WTC11 (cell line): ENCODE measurements at regions not wholly inside any gene's neighbourhood (a gene's known extent, or its start where the extent isn't known, plus 50 kb on each side); places are given as distances from the start of the nearest gene placed in this dataset.

ENCODE experiments used
- ATAC-seq: fragments of 200-7000 bp; cut with Tn5 transposase; 2 replicates; pipeline ENCODE4 v1.10.0; 2021; ENCODE audit warnings: mild to moderate bottlenecking, moderate library complexity
- CTCF ChIA-PET: fragments of 300-600 bp; sonication (Branson Sonifier 250); formaldehyde crosslinking; loops from one replicate; lab custom pipeline; 2021; ENCODE audit warnings: antibody characterized with exemption; lab: Charles Lee
- POLR2A ChIA-PET: fragments of 350-600 bp; sonication (Branson Sonifier 250); formaldehyde crosslinking; loops from one replicate; lab custom pipeline; 2021; ENCODE audit warnings: antibody characterized with exemption; lab: Charles Lee
- DNase-seq: peaks from one replicate; pipeline ENCODE4 v3.0.0; 2021; ENCODE audit warnings: low spot score
- H3K27ac Mint-ChIP-seq: 2 replicates; pipeline ENCODE4 v1.8.0; 2021; ENCODE audit warnings: mixed read lengths
- H3K27me3 Mint-ChIP-seq: 2 replicates; pipeline ENCODE4 v1.8.0; 2021; ENCODE audit warnings: low read depth, mild to moderate bottlenecking, moderate library complexity, mixed read lengths
- H3K36me3 Mint-ChIP-seq: 2 replicates; pipeline ENCODE4 v1.8.0; 2021; ENCODE audit warnings: mixed read lengths
- H3K4me1 Mint-ChIP-seq: 2 replicates; pipeline ENCODE4 v1.8.0; 2022; ENCODE audit warnings: mixed read lengths
- H3K4me3 Mint-ChIP-seq: 2 replicates; pipeline ENCODE4 v1.8.0; 2021; ENCODE audit warnings: mild to moderate bottlenecking, moderate library complexity, mixed read lengths
- H3K9me3 Mint-ChIP-seq: 2 replicates; pipeline ENCODE4 v1.8.0; 2021; ENCODE audit warnings: mixed read lengths
- CREM ChIP-seq: sonication (generic); formaldehyde crosslinking; IDR thresholded peaks from 2 replicates; pipeline ENCODE4 v1.8.1; 2022; ENCODE audit warnings: mild to moderate bottlenecking, missing genetic modification reagents, moderate library complexity
- ELF4 ChIP-seq: sonication (generic); formaldehyde crosslinking; IDR thresholded peaks from 2 replicates; pipeline ENCODE4 v1.8.1; 2022; ENCODE audit warnings: low read depth, mild to moderate bottlenecking, moderate library complexity, missing genetic modification reagents
- EMX1 ChIP-seq: fragments of 250-450 bp; sonication (Bioruptor Pico); IDR thresholded peaks from 2 replicates; pipeline ENCODE4 v1.8.0; 2021; ENCODE audit warnings: mild to moderate bottlenecking
- ESRRA ChIP-seq: sonication (generic); formaldehyde crosslinking; IDR thresholded peaks from 2 replicates; pipeline ENCODE4 v1.8.1; 2022; ENCODE audit warnings: mild to moderate bottlenecking, missing genetic modification reagents, borderline replicate concordance
- HMGA2 ChIP-seq: fragments of 250-450 bp; sonication (Bioruptor Pico); IDR thresholded peaks from 2 replicates; pipeline ENCODE4 v1.4.0; 2021; ENCODE audit warnings: mild to moderate bottlenecking, moderate library complexity
- MXD4 ChIP-seq: fragments of 250-450 bp; sonication (Bioruptor Pico); IDR thresholded peaks from 2 replicates; pipeline ENCODE4 v1.8.0; 2021; ENCODE audit warnings: mild to moderate bottlenecking, moderate library complexity, borderline replicate concordance
- NFYB ChIP-seq: sonication (generic); formaldehyde crosslinking; conservative IDR thresholded peaks from 2 replicates; pipeline ENCODE4 v1.8.0; 2022; ENCODE audit warnings: low read depth, missing genetic modification reagents
- NR1H2 ChIP-seq: sonication (generic); formaldehyde crosslinking; IDR thresholded peaks from 2 replicates; pipeline ENCODE4 v1.9.0; 2021; ENCODE audit warnings: mild to moderate bottlenecking, moderate library complexity, missing genetic modification reagents
- NR3C1 ChIP-seq: sonication (generic); formaldehyde crosslinking; conservative IDR thresholded peaks from 2 replicates; pipeline ENCODE4 v1.8.1; 2023; ENCODE audit warnings: low read depth, mild to moderate bottlenecking, missing genetic modification reagents
- ZNF416 ChIP-seq: fragments of 250-450 bp; sonication (Bioruptor Pico); IDR thresholded peaks from 2 replicates; pipeline ENCODE4 v1.9.0; 2021; ENCODE audit warnings: mild to moderate bottlenecking, inconsistent platforms
- TF ChIP-seq, protein P1 (sequence below): sonication (generic); formaldehyde crosslinking; IDR thresholded peaks from 2 replicates; pipeline ENCODE4 v1.8.1; 2022; ENCODE audit warnings: low read depth, mild to moderate bottlenecking, moderate library complexity, missing genetic modification reagents, borderline replicate concordance
- TF ChIP-seq, protein P2 (sequence below): sonication (generic); formaldehyde crosslinking; IDR thresholded peaks from 2 replicates; pipeline ENCODE4 v1.8.1; 2022; ENCODE audit warnings: mild to moderate bottlenecking, missing genetic modification reagents, moderate library complexity, borderline replicate concordance
- TF ChIP-seq, protein P3 (sequence below): fragments of 250-450 bp; sonication (Bioruptor Pico); IDR thresholded peaks from 2 replicates; pipeline ENCODE4 v1.9.0; 2021; ENCODE audit warnings: moderate library complexity, mild to moderate bottlenecking, inconsistent platforms, borderline replicate concordance
- TF ChIP-seq, protein P4 (sequence below): fragments of 250-450 bp; sonication (Bioruptor Pico); IDR thresholded peaks from 2 replicates; pipeline ENCODE4 v1.9.0; 2021; ENCODE audit warnings: mild to moderate bottlenecking
- TF ChIP-seq, protein P5 (sequence below): sonication (generic); formaldehyde crosslinking; IDR thresholded peaks from 2 replicates; pipeline ENCODE4 v1.8.1; 2023; ENCODE audit warnings: mild to moderate bottlenecking, missing genetic modification reagents
- TF ChIP-seq, protein P6 (sequence below): sonication (generic); formaldehyde crosslinking; IDR thresholded peaks from 2 replicates; pipeline ENCODE4 v1.8.0; 2022; ENCODE audit warnings: mild to moderate bottlenecking, missing genetic modification reagents
- TF ChIP-seq, protein P7 (sequence below): sonication (generic); formaldehyde crosslinking; conservative IDR thresholded peaks from 2 replicates; pipeline ENCODE4 v1.8.1; 2023; ENCODE audit warnings: mild to moderate bottlenecking, low read depth, missing genetic modification reagents, moderate library complexity
- TF ChIP-seq, protein P8 (sequence below): sonication (generic); formaldehyde crosslinking; IDR thresholded peaks from 2 replicates; pipeline ENCODE4 v1.8.1; 2022; ENCODE audit warnings: low read depth, missing genetic modification reagents, borderline replicate concordance

DNA sequence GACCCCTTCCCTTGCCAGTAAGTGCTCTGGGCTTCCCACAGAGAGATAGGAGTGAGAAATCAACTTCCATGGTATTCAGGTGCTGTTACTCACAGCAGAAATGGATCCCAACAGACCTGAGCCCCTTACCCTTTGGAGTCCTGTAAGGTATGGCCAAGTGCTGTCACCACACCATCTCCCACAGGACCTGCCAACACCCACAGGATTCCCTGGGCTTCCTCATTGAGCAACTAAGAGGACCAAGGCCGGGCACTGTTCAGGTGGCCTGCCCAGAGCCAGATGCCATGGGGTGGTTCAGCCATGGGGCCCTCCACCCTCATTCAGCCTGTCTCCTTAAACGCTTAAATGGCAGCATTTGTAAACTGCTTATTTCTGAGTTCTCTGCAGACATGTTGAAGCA lies 166.2 kb downstream of the TRIM43 start (continued):
- TF ChIP-seq, protein P1, sequence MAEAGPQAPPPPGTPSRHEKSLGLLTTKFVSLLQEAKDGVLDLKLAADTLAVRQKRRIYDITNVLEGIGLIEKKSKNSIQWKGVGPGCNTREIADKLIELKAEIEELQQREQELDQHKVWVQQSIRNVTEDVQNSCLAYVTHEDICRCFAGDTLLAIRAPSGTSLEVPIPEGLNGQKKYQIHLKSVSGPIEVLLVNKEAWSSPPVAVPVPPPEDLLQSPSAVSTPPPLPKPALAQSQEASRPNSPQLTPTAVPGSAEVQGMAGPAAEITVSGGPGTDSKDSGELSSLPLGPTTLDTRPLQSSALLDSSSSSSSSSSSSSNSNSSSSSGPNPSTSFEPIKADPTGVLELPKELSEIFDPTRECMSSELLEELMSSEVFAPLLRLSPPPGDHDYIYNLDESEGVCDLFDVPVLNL, result no peak
- TF ChIP-seq, protein P2, sequence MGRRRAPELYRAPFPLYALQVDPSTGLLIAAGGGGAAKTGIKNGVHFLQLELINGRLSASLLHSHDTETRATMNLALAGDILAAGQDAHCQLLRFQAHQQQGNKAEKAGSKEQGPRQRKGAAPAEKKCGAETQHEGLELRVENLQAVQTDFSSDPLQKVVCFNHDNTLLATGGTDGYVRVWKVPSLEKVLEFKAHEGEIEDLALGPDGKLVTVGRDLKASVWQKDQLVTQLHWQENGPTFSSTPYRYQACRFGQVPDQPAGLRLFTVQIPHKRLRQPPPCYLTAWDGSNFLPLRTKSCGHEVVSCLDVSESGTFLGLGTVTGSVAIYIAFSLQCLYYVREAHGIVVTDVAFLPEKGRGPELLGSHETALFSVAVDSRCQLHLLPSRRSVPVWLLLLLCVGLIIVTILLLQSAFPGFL (CRISPR knock-in tag), result no peak
- no peak for TF ChIP-seq ESRRA (CRISPR knock-in tag)
- TF ChIP-seq, protein P3, sequence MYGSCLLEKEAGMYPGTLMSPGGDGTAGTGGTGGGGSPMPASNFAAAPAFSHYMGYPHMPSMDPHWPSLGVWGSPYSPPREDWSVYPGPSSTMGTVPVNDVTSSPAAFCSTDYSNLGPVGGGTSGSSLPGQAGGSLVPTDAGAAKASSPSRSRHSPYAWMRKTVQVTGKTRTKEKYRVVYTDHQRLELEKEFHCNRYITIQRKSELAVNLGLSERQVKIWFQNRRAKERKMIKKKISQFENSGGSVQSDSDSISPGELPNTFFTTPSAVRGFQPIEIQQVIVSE (CRISPR knock-in tag), result no peak

DNA sequence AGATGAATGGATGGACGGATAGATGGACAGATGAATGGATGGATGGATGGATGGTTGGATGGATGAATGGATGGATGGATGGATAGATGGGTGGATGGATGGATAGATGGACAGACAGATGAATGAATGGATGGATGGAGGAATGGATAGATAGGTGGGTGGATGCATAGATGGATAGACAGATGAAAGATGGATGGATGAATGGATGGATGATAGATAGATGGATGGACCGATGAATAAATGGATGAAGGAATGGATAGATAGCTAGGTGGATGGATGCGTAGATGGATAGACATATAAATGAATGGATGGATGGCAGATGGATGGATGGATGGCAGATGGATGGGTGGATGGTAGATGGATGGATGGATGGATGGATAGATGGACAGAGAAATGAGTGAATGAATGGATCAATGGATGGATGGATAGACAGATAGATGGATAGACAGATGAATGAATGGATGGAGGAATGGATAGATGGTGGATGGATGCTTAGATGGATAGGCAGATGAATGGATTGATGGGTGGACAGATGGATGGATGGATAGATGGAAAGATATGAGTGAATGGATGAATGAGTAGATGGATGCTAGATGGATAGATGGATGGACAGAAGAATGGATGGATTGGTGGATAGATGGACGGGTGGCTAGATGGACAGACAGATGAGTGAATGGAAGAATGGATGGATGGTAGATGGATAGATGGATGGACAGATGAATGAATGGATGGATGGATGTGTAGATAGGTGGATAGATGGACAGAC lies 167.9 kb downstream of the TRIM43 start:
- H3K4me3 Mint-ChIP-seq, result no peak overlapping the region
- ChIA-PET POLR2A (no interaction called here), CTCF (no interaction called here)
- ATAC-seq, result no peak
- no peaks in the 10 kb centered on the region for H3K27me3 Mint-ChIP-seq
- TF ChIP-seq, protein P4, sequence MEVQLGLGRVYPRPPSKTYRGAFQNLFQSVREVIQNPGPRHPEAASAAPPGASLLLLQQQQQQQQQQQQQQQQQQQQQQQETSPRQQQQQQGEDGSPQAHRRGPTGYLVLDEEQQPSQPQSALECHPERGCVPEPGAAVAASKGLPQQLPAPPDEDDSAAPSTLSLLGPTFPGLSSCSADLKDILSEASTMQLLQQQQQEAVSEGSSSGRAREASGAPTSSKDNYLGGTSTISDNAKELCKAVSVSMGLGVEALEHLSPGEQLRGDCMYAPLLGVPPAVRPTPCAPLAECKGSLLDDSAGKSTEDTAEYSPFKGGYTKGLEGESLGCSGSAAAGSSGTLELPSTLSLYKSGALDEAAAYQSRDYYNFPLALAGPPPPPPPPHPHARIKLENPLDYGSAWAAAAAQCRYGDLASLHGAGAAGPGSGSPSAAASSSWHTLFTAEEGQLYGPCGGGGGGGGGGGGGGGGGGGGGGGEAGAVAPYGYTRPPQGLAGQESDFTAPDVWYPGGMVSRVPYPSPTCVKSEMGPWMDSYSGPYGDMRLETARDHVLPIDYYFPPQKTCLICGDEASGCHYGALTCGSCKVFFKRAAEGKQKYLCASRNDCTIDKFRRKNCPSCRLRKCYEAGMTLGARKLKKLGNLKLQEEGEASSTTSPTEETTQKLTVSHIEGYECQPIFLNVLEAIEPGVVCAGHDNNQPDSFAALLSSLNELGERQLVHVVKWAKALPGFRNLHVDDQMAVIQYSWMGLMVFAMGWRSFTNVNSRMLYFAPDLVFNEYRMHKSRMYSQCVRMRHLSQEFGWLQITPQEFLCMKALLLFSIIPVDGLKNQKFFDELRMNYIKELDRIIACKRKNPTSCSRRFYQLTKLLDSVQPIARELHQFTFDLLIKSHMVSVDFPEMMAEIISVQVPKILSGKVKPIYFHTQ (CRISPR knock-in tag), result no peak
- TF ChIP-seq CREM, result no peak
- no peak for DNase-seq
- H3K27ac Mint-ChIP-seq, result no peak overlapping the region
- H3K36me3 Mint-ChIP-seq, result no peaks in the 10 kb centered on the region
- H3K9me3 Mint-ChIP-seq, result no peaks in the 10 kb centered on the region
- H3K4me1 Mint-ChIP-seq, result no peaks in the 10 kb centered on the region

DNA sequence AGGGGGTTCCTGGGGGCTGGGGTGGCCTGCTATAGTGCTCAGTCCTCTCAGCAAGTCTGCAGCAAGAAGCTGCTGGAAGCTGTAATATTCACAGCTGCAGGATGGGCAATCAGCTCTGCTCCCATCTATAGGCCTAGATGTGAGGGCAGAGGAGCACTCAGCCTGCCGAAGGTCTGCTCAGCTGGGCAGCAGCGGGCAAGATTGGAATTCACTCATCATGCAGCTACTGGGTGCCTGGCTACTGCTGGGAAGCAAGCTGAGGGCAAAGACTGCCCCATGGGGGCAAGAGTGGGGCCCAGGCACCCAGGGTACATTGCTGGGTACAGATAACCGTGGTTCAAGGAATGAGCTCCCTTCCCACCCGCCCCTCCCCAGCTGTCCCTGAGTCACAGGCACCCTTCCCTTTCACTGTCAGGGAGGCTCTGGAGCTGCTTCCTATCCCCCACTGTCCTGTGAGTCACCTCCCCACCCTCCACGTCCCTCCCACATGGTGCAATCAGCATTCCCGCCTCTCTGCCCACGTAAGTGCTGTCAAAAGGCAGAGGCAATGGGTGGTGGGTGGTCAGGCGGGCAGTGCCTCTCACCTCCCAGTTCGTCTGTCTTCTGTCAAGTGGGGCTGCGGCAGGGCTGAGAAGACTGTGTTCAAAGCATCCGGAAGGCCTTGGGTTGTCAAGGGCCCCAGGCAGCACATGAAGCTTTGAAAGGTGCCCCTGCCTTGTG lies 169.2 kb downstream of the TRIM43 start:
- no peaks in the 10 kb centered on the region for H3K4me1 Mint-ChIP-seq
- DNase-seq (no peak), ATAC-seq (no peak)
- no peak overlapping the region for H3K27ac Mint-ChIP-seq
- H3K9me3 Mint-ChIP-seq, result no peaks in the 10 kb centered on the region
- H3K27me3 Mint-ChIP-seq, result no peaks in the 10 kb centered on the region
- H3K4me3 Mint-ChIP-seq, result no peak overlapping the region
- TF ChIP-seq, protein P5, sequence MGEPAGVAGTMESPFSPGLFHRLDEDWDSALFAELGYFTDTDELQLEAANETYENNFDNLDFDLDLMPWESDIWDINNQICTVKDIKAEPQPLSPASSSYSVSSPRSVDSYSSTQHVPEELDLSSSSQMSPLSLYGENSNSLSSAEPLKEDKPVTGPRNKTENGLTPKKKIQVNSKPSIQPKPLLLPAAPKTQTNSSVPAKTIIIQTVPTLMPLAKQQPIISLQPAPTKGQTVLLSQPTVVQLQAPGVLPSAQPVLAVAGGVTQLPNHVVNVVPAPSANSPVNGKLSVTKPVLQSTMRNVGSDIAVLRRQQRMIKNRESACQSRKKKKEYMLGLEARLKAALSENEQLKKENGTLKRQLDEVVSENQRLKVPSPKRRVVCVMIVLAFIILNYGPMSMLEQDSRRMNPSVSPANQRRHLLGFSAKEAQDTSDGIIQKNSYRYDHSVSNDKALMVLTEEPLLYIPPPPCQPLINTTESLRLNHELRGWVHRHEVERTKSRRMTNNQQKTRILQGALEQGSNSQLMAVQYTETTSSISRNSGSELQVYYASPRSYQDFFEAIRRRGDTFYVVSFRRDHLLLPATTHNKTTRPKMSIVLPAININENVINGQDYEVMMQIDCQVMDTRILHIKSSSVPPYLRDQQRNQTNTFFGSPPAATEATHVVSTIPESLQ (CRISPR knock-in tag), result no peak
- TF ChIP-seq, protein P6, sequence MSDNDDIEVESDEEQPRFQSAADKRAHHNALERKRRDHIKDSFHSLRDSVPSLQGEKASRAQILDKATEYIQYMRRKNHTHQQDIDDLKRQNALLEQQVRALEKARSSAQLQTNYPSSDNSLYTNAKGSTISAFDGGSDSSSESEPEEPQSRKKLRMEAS (CRISPR knock-in tag), result no peak
- TF ChIP-seq ELF4 (CRISPR knock-in tag) (no peak), MXD4 (CRISPR knock-in tag) (no peak), NR1H2 (no peak), HMGA2 (CRISPR knock-in tag) (no peak), ZNF416 (CRISPR knock-in tag) (no peak), NR3C1 (CRISPR knock-in tag) (no peak), NFYB (CRISPR knock-in tag) (no peak), EMX1 (CRISPR knock-in tag) (no peak)
- TF ChIP-seq, protein P7, sequence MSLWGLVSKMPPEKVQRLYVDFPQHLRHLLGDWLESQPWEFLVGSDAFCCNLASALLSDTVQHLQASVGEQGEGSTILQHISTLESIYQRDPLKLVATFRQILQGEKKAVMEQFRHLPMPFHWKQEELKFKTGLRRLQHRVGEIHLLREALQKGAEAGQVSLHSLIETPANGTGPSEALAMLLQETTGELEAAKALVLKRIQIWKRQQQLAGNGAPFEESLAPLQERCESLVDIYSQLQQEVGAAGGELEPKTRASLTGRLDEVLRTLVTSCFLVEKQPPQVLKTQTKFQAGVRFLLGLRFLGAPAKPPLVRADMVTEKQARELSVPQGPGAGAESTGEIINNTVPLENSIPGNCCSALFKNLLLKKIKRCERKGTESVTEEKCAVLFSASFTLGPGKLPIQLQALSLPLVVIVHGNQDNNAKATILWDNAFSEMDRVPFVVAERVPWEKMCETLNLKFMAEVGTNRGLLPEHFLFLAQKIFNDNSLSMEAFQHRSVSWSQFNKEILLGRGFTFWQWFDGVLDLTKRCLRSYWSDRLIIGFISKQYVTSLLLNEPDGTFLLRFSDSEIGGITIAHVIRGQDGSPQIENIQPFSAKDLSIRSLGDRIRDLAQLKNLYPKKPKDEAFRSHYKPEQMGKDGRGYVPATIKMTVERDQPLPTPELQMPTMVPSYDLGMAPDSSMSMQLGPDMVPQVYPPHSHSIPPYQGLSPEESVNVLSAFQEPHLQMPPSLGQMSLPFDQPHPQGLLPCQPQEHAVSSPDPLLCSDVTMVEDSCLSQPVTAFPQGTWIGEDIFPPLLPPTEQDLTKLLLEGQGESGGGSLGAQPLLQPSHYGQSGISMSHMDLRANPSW (CRISPR knock-in tag), result no peak
- TF ChIP-seq, protein P8, sequence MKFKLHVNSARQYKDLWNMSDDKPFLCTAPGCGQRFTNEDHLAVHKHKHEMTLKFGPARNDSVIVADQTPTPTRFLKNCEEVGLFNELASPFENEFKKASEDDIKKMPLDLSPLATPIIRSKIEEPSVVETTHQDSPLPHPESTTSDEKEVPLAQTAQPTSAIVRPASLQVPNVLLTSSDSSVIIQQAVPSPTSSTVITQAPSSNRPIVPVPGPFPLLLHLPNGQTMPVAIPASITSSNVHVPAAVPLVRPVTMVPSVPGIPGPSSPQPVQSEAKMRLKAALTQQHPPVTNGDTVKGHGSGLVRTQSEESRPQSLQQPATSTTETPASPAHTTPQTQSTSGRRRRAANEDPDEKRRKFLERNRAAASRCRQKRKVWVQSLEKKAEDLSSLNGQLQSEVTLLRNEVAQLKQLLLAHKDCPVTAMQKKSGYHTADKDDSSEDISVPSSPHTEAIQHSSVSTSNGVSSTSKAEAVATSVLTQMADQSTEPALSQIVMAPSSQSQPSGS, result no peak
- ChIA-PET CTCF (no interaction called here), POLR2A (no interaction called here)
- no peaks in the 10 kb centered on the region for H3K36me3 Mint-ChIP-seq
